ENCODE measurements at regions not wholly inside any gene's neighbourhood (a gene's known extent, or its start where the extent isn't known, plus 50 kb on each side); places are given as distances from the start of the nearest gene placed in this dataset.
A peak's percentile ranks its signal among the peaks of the same experiment; 100 is the strongest.

DNA sequence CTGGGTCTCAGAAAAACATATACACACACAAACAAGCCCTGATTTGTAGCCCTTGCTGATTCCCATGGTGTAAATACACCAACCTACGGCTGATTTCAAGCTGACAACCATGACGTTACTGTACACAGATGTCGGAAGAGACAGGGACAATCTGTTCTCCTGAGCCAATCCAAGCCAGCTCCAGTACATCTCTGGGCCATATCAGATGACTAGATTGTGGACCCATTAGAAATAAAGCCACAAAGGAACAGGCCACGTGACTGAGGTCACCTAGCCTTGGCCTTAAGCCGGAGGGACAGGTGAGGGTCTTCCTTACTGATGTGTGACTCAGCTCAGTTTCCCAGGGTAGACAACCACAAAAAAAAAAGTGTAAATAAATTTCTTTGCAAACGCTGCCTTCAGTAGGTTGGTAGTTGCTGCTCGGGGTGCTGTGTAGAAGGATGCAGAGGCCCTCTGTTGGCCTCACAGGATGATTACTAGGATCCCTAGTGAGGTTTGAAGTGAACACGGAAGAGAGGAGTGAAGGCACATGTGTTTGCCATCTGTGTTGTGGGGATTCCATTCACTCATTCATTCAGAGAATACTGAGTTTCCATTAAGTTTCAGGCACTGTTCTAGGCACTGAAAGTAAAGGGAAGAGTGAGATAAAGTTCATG lies 99.0 kb upstream of the LARGE1 start:
- TF ChIP-seq RAD21 (IDR thresholded peaks at IDR 0.05) = peak; percentile 92 to 93
- TF ChIP-seq, protein P1, sequence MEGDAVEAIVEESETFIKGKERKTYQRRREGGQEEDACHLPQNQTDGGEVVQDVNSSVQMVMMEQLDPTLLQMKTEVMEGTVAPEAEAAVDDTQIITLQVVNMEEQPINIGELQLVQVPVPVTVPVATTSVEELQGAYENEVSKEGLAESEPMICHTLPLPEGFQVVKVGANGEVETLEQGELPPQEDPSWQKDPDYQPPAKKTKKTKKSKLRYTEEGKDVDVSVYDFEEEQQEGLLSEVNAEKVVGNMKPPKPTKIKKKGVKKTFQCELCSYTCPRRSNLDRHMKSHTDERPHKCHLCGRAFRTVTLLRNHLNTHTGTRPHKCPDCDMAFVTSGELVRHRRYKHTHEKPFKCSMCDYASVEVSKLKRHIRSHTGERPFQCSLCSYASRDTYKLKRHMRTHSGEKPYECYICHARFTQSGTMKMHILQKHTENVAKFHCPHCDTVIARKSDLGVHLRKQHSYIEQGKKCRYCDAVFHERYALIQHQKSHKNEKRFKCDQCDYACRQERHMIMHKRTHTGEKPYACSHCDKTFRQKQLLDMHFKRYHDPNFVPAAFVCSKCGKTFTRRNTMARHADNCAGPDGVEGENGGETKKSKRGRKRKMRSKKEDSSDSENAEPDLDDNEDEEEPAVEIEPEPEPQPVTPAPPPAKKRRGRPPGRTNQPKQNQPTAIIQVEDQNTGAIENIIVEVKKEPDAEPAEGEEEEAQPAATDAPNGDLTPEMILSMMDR (IDR thresholded peaks at IDR 0.05; ENCODE audit: low read depth, low read length, missing input control) = peak; percentile 62
- TF ChIP-seq SP1 (IDR thresholded peaks at IDR 0.05) = no peak
- no peak for TF ChIP-seq REST (IDR thresholded peaks at IDR 0.05)
- no peak for TF ChIP-seq NR2F2 (IDR thresholded peaks at IDR 0.05)
- TF ChIP-seq ATF3 (IDR thresholded peaks at IDR 0.05) = no peak
- no peak for TF ChIP-seq YY1 (IDR thresholded peaks at IDR 0.05)
- TF ChIP-seq TAF1 (conservative IDR thresholded peaks at IDR 0.05) = no peak
- no peak for TF ChIP-seq GABPA (IDR thresholded peaks at IDR 0.05 in 1 of 2, conservative IDR thresholded peaks at IDR 0.05 in 1 of 2)
- TF ChIP-seq EGR1 (IDR thresholded peaks at IDR 0.05; ENCODE audit: low read depth in 2 of 2) = no peak
- TF ChIP-seq, protein P2, sequence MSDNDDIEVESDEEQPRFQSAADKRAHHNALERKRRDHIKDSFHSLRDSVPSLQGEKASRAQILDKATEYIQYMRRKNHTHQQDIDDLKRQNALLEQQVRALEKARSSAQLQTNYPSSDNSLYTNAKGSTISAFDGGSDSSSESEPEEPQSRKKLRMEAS (IDR thresholded peaks at IDR 0.05) = no peak
- TF ChIP-seq HNF4A (conservative IDR thresholded peaks at IDR 0.05) = no peak
- TF ChIP-seq JUND (IDR thresholded peaks at IDR 0.05) = no peak
